Transverse colon (tissue), 4 donors: ENCODE measurements at regions not wholly inside any gene's neighbourhood (a gene's known extent, or its start where the extent isn't known, plus 50 kb on each side); places are given as distances from the start of the nearest gene placed in this dataset.
A peak's percentile ranks its signal among the peaks of the same experiment; 100 is the strongest.

Source experiments
- DNase-seq: peaks from one replicate; pipeline ENCODE4 v3.0.0-alpha.2; 2019
- H3K27ac ChIP-seq, 4 donors: fragments of 200-600 bp; sonication (generic); 2 replicates each; pipeline ENCODE4 v1.5.1; 2016 to 2018; ENCODE audit warnings: inconsistent platforms in 4 of 4
- H3K27me3 ChIP-seq: fragments of 200-600 bp; sonication (generic); 2 replicates; pipeline ENCODE4 v1.5.1; 2017; ENCODE audit warnings: inconsistent platforms
- H3K36me3 ChIP-seq, 4 donors: fragments of 200-600 bp; sonication (generic); 2 replicates each; pipeline ENCODE4 v1.5.1; 2017 to 2019; ENCODE audit warnings: inconsistent platforms in 4 of 4
- H3K4me1 ChIP-seq, 4 donors: fragments of 200-600 bp; sonication (generic); 2 replicates each; pipeline ENCODE4 v1.5.1; 2017 to 2020; ENCODE audit warnings: inconsistent platforms in 4 of 4
- H3K4me3 ChIP-seq, 4 donors: fragments of 200-600 bp; sonication (generic); 1 replicate in 1 of 4; 2 replicates in 3 of 4; pipeline versions ENCODE4 v1.5.1 to v1.6.1; 2017 to 2019; ENCODE audit warnings: inconsistent platforms in 4 of 4
- H3K9me3 ChIP-seq, 2 donors: fragments of 200-600 bp; sonication (generic); 2 replicates each; pipeline ENCODE4 v1.5.1; 2017 to 2019; ENCODE audit warnings: inconsistent platforms in 2 of 2
- CTCF ChIP-seq, 5 experiments: fragments of 200-600 bp in 3 of 5; fragments of 450-650 bp in 2 of 5; sonication (generic) in 3 of 5; IDR thresholded peaks; 1 replicate in 2 of 5; 2 replicates in 3 of 5; pipeline ENCODE4 v1.5.1; 2016 to 2017; ENCODE audit warnings: antibody characterized with exemption in 5 of 5, inconsistent platforms in 3 of 5, mild to moderate bottlenecking in 2 of 5, moderate library complexity in 1 of 5
- EP300 ChIP-seq: sonication (generic); formaldehyde crosslinking; IDR thresholded peaks from one replicate; pipeline ENCODE4 v1.6.1; 2017; ENCODE audit warnings: antibody characterized with exemption, low read depth
- POLR2A ChIP-seq: fragments of 450-650 bp; IDR thresholded peaks from one replicate; pipeline ENCODE4 v1.6.1; 2016; ENCODE audit warnings: antibody characterized with exemption, mild to moderate bottlenecking, moderate library complexity
- POLR2AphosphoS5 ChIP-seq, 3 donors: sonication (generic); formaldehyde crosslinking; IDR thresholded peaks; one replicate each; pipeline ENCODE4 v1.6.1; 2016; ENCODE audit warnings: antibody characterized with exemption in 3 of 3
- WGBS, 2 donors: methylation state at CpG; one replicate each; pipeline ENCODE4 v1.1.5; 2018; ENCODE audit warnings: low coverage in 1 of 2; 5-methylcytosine and 5-hydroxymethylcytosine counted together
- in situ Hi-C, 4 donors: fragments of 200-750 bp; cut with MboI; loops; one replicate each; pipeline versions ENCODE4 v1.15.0 to v1.15.1; 2017; ENCODE audit warnings: low sequenced_read_pairs in 3 of 4, low pct_ligation_motif_present in 1 of 4, low pct_unique_long_range_greater_than_20kb in 1 of 4
- intact Hi-C: fragments of 100-400 bp; cut with DNase I; formaldehyde crosslinking; loops from one replicate; pipeline ENCODE4 v1.15.1; 2023; ENCODE audit warnings: low total_unique reads

- Histone ChIP-seq H3K27me3 (no peaks in the 10 kb centered on the region), H3K4me1 (no peaks in the 10 kb centered on the region), H3K27ac (no peak overlapping the region), H3K9me3 (no peaks in the 10 kb centered on the region), H3K4me3 (no peak overlapping the region), H3K36me3 (no peaks in the 10 kb centered on the region)
- DNase-seq = peak; percentile 14
- TF ChIP-seq POLR2AphosphoS5 (IDR thresholded peaks at IDR 0.05) (no peak), POLR2A (no peak), CTCF (IDR thresholded peaks at IDR 0.05) (no peak), EP300 (no peak)
- 69 to 72% methylated on average over 11 of the region's 11 CpGs for WGBS, 2 donors
- intact Hi-C loops = no loop called here
- in situ Hi-C loops = no loop called here
Measured at GRCh38 chr18:57087644-57088376, 59.1 kb upstream of the BOD1L2 start.

GRCh38 chr18:57088883-57089282, 58.0 kb upstream of the BOD1L2 start:
- in situ Hi-C loops = no loop called here
- Histone ChIP-seq H3K9me3 (no peaks in the 10 kb centered on the region), H3K4me3 (no peak overlapping the region), H3K36me3 (no peaks in the 10 kb centered on the region), H3K27me3 (no peaks in the 10 kb centered on the region), H3K4me1 (no peaks in the 10 kb centered on the region), H3K27ac (no peak overlapping the region)
- intact Hi-C loops = no loop called here
- TF ChIP-seq POLR2A = no peak
- no peak for TF ChIP-seq EP300
- TF ChIP-seq POLR2AphosphoS5 (IDR thresholded peaks at IDR 0.05) = no peak
- no peak for TF ChIP-seq CTCF (IDR thresholded peaks at IDR 0.05)
- no peak for DNase-seq
- WGBS, 2 donors = 54% methylated on average over 5 of the region's 5 CpGs; no CpG with 5 or more reads in 1 of the 2 donors

DNA sequence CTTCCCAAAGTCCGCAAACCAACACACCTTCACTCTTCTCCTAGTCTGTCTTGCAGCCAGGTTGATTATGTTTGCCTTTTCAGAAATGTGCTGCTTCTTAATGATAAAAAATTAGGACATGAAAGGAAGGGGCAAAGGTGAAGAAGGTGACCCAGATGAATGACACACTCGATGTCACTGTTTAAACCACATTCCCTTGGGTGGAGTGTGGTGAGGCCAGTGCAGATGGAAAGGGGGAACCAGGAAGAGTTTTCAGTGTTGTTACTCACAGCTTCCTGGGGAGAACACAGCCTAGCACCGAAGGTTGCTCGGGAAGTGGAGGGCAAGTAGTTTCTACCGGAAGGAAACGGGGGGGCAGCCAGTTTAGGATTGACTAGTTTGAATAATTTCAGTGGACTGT, 57.2 kb upstream of the BOD1L2 start:
- no peak overlapping the region for H3K4me3 ChIP-seq
- intact Hi-C loops = no loop called here

DNA sequence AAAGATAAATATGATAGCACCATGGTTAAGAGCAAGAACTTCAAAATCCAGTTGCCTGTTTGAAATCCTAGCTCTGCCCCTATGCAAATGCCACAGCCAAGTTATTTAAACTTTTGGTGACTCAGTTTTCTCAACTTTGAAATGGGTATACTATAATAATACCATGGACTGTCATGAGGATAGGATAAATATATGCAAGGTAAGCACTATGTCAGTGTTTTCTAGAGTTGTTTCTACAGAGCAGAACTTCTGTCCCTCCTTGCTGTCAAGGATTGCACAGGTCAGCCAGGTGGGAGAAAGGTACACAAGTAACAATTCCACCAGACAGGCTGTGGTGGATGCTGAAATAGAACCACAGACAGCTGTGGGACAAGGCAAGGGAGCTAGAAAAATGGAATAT, 55.7 kb upstream of the BOD1L2 start:
- TF ChIP-seq CTCF (IDR thresholded peaks at IDR 0.05) (no peak), EP300 (no peak), POLR2A (no peak), POLR2AphosphoS5 (IDR thresholded peaks at IDR 0.05) (no peak)
- no peaks in the 10 kb centered on the region for H3K27me3 ChIP-seq
- no peaks in the 10 kb centered on the region for H3K36me3 ChIP-seq
- H3K9me3 ChIP-seq = no peaks in the 10 kb centered on the region
- DNase-seq = no peak
- H3K27ac ChIP-seq = no peak overlapping the region
- no peak overlapping the region for H3K4me3 ChIP-seq
- in situ Hi-C loops = no loop called here
- intact Hi-C loops = no loop called here
- H3K4me1 ChIP-seq = no peaks in the 10 kb centered on the region

More for the DNA sequence above, 57.2 kb upstream of the BOD1L2 start:
- Histone ChIP-seq H3K27ac (no peak overlapping the region), H3K4me1 (no peaks in the 10 kb centered on the region), H3K9me3 (no peaks in the 10 kb centered on the region), H3K27me3 (no peaks in the 10 kb centered on the region), H3K36me3 (no peaks in the 10 kb centered on the region)
- in situ Hi-C loops = no loop called here
- no peak for TF ChIP-seq POLR2A
- TF ChIP-seq POLR2AphosphoS5 (IDR thresholded peaks at IDR 0.05) = no peak
- no peak for TF ChIP-seq EP300
- no peak for TF ChIP-seq CTCF (IDR thresholded peaks at IDR 0.05)
- DNase-seq = no peak
- WGBS, 2 donors = 63 to 65% methylated on average over 2 to 6 of the region's 6 CpGs
